ENCODE measurements at regions not wholly inside any gene's neighbourhood (a gene's known extent, or its start where the extent isn't known, plus 50 kb on each side); places are given as distances from the start of the nearest gene placed in this dataset.

- TF ChIP-seq EZH2 (IDR thresholded peaks at IDR 0.05; ENCODE audit: insufficient read depth, poor library complexity, severe bottlenecking) (no peak), EZH2phosphoT487 (IDR thresholded peaks at IDR 0.05; ENCODE audit: insufficient read depth, low read depth) (no peak)
Measured at GRCh38 chr5:5616247-5616895, 193.9 kb downstream of the ICE1 start.

All from GM23248 (cell line).